ENCODE measurements at regions not wholly inside any gene's neighbourhood (a gene's known extent, or its start where the extent isn't known, plus 50 kb on each side); places are given as distances from the start of the nearest gene placed in this dataset.

DNA sequence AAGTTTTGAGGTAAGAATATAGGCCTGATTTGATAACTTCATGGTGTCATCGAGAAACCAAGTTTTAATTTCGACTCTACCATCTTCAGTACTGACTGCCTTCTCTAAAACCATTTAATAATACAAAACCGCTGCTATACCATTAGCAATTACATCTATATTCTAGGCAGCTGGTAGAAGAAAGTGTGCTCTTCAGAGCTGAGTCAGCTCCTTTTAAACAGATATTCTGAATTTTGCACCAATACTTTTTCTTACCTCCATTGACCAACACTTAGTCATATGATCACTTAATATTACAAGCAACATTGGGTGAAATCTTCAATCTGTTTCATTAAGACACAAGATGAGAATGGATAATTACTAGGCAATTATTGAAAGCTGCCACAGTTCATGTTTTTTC is 1667.8 kb downstream of the PCDH9 start:
- Histone ChIP-seq H3K36me3 (ENCODE audit: insufficient read depth in 1 of 2, low read depth in 1 of 2) (no peaks in the 10 kb centered on the region), H3K27me3 (ENCODE audit: insufficient read depth in 3 of 3, low read length in 2 of 3) (no peaks in the 10 kb centered on the region), H3K4me1 (no peaks in the 10 kb centered on the region), H3K9me3 (no peaks in the 10 kb centered on the region), H3K4me3 (no peak overlapping the region), H3K27ac (no peak overlapping the region)
- DNase-seq (no peak), ATAC-seq (no peak)
- TF ChIP-seq, protein P1, sequence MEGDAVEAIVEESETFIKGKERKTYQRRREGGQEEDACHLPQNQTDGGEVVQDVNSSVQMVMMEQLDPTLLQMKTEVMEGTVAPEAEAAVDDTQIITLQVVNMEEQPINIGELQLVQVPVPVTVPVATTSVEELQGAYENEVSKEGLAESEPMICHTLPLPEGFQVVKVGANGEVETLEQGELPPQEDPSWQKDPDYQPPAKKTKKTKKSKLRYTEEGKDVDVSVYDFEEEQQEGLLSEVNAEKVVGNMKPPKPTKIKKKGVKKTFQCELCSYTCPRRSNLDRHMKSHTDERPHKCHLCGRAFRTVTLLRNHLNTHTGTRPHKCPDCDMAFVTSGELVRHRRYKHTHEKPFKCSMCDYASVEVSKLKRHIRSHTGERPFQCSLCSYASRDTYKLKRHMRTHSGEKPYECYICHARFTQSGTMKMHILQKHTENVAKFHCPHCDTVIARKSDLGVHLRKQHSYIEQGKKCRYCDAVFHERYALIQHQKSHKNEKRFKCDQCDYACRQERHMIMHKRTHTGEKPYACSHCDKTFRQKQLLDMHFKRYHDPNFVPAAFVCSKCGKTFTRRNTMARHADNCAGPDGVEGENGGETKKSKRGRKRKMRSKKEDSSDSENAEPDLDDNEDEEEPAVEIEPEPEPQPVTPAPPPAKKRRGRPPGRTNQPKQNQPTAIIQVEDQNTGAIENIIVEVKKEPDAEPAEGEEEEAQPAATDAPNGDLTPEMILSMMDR (IDR thresholded peaks at IDR 0.05), result no peak
- intact Hi-C loops (cut with DNase I), result no loop called here
- WGBS, 3 donors, result 84 to 90% (median 88%) methylated on average over 3 of the region's 3 CpGs

DNA sequence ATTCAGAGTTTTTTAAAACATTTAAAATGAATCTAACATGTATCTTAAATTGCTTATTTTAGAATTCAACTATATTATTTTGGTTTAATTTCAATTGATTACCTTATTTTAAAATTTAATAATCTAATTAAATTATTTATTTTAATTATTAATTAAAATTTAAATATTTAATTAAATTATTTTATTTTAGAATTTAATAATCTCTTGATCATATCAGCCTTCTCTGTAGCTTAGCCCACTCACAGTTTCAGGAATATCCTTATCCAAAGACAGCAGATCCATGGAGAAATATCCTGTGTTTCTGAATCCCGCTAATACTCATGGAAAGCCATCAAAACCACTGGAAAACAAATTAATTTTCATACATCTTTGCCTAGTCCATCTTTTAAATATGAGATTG is 1669.2 kb downstream of the PCDH9 start:
- TF ChIP-seq, protein P1 (IDR thresholded peaks at IDR 0.05), result no peak

DNA sequence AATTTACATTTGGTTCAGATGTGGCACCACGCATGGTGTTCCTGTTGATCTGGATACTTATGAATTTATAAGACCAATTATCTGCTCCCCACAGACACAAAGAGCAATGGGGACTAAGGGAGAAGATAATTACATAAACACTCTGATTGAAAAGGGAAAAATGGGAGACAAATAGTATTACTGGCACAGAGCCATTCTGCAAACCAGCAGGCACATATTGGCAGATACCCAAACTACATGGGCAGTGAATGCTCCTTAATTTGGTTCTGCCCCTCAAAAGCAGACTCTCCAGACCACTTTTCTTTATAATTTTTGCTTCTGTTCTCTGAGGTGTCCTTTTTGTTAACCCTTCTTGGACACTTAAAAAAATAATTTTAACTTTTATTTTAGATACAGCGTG is 1674.2 kb downstream of the PCDH9 start:
- 86 to 96% (median 90%) methylated on average over 2 of the region's 2 CpGs for WGBS, 3 donors
- intact Hi-C loops (cut with DNase I), result no loop called here

More for the DNA sequence above, 1669.2 kb downstream of the PCDH9 start:
- H3K9me3 ChIP-seq, result no peaks in the 10 kb centered on the region
- no peaks in the 10 kb centered on the region for H3K36me3 ChIP-seq (ENCODE audit: insufficient read depth in 1 of 2, low read depth in 1 of 2)
- H3K4me3 ChIP-seq, result no peak overlapping the region
- no peak overlapping the region for H3K27ac ChIP-seq
- ATAC-seq, result no peak
- no peaks in the 10 kb centered on the region for H3K27me3 ChIP-seq (ENCODE audit: insufficient read depth in 3 of 3, low read length in 2 of 3)
- WGBS, 3 donors, result 92 to 98% (median 97%) methylated on average over 1 of the region's 1 CpG
- DNase-seq, result no peak
- H3K4me1 ChIP-seq, result no peaks in the 10 kb centered on the region
- intact Hi-C loops (cut with DNase I), result no loop called here

DNA sequence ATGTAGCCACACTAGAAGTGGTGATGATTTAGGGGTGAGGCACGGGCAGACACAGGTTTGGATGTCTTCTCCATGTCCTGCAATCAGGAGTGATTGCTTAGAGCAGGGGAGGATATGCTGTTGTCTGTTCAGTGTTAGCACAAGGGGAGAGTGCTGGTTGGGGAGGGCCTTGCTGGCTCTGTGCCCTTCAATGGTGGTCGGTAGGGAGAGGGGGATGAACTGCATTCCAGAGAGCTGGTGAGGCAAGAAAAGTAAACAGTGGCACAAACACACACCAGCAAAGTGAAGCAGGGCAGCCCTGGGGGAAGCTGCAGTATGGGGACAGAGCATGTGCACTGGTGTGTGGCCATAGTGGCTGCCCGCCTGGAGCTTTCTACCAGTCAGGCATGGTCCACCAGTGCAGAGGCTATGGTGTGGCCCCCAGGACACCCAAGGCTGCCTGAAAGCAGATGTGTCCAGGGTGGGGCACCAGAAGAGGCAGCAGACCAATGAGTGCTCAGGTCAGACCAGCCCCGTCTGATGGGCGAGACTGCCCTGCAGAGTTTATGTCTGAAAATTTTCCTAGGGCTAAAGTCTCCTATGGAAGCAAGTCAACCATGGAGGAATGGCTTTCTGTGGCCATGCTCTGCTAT is 1676.9 kb downstream of the PCDH9 start:
- no peak for DNase-seq
- H3K4me1 ChIP-seq, result no peaks in the 10 kb centered on the region
- TF ChIP-seq, protein P1 (IDR thresholded peaks at IDR 0.05), result no peak
- ATAC-seq, result no peak
- no peaks in the 10 kb centered on the region for H3K36me3 ChIP-seq (ENCODE audit: insufficient read depth in 1 of 2, low read depth in 1 of 2)
- no peak overlapping the region for H3K4me3 ChIP-seq
- no peaks in the 10 kb centered on the region for H3K9me3 ChIP-seq
- intact Hi-C loops (cut with DNase I), result no loop called here
- no peak overlapping the region for H3K27ac ChIP-seq
- no peaks in the 10 kb centered on the region for H3K27me3 ChIP-seq (ENCODE audit: insufficient read depth in 3 of 3, low read length in 2 of 3)
- whole genome bisulfite sequencing, 3 donors, result 64 to 70% (median 67%) methylated on average over 5 of the region's 5 CpGs

More for the DNA sequence above, 1674.2 kb downstream of the PCDH9 start:
- ATAC-seq, result no peak
- no peaks in the 10 kb centered on the region for H3K9me3 ChIP-seq
- no peaks in the 10 kb centered on the region for H3K36me3 ChIP-seq (ENCODE audit: insufficient read depth in 1 of 2, low read depth in 1 of 2)
- H3K27me3 ChIP-seq (ENCODE audit: insufficient read depth in 3 of 3, low read length in 2 of 3), result no peaks in the 10 kb centered on the region
- no peak for DNase-seq
- no peak overlapping the region for H3K4me3 ChIP-seq
- no peak overlapping the region for H3K27ac ChIP-seq
- H3K4me1 ChIP-seq, result no peaks in the 10 kb centered on the region
- TF ChIP-seq, protein P1 (IDR thresholded peaks at IDR 0.05), result no peak

DNA sequence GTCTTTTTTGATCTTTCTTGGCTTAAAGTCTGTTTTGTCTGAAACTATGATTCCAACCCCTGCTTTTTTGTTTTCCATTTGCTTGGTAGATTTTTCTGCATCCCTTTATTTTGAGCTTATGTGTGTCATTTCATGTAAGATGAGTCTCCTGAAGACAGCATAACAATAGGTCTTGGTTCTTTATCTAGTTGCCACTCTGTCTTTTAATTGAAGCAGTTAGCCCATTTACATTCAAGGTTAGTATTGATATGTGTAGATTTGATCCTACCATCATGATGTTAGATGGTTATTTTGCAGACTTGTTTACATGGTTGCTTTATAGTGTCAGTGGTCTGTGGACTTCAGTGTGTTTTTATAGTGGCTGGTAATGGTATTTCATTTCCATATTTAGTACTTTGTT is 1678.9 kb downstream of the PCDH9 start:
- no peak overlapping the region for H3K4me3 ChIP-seq
- no peaks in the 10 kb centered on the region for H3K27me3 ChIP-seq (ENCODE audit: insufficient read depth in 3 of 3, low read length in 2 of 3)
- H3K4me1 ChIP-seq, result no peaks in the 10 kb centered on the region
- no peak overlapping the region for H3K27ac ChIP-seq
- H3K9me3 ChIP-seq, result peaks cover 6% of the 10 kb centered on the region
- H3K36me3 ChIP-seq (ENCODE audit: insufficient read depth in 1 of 2, low read depth in 1 of 2), result no peaks in the 10 kb centered on the region
- ATAC-seq (no peak), DNase-seq (no peak)
- intact Hi-C loops (cut with DNase I), result no loop called here
- TF ChIP-seq, protein P1 (IDR thresholded peaks at IDR 0.05), result no peak

All from psoas muscle (tissue), 7 donors.